HL-60 (cell line): ENCODE measurements at regions not wholly inside any gene's neighbourhood (a gene's known extent, or its start where the extent isn't known, plus 50 kb on each side); places are given as distances from the start of the nearest gene placed in this dataset.

Experiments
- GABPA ChIP-seq: IDR thresholded peaks from 2 replicates; pipeline ENCODE4 v1.6.1; 2012; ENCODE audit warnings: low read depth
- POLR2AphosphoS5 ChIP-seq: IDR thresholded peaks from 2 replicates; pipeline ENCODE4 v1.6.1; 2012; ENCODE audit warnings: low read depth
- REST ChIP-seq: IDR thresholded peaks from 2 replicates; pipeline ENCODE4 v1.6.1; 2012; ENCODE audit warnings: low read depth; ENCODE audit not compliant: insufficient replicate concordance
- SPI1 ChIP-seq: IDR thresholded peaks from 2 replicates; pipeline ENCODE4 v1.6.1; 2012; ENCODE audit warnings: low read depth, mild to moderate bottlenecking, borderline replicate concordance
- TF ChIP-seq, protein P1 (sequence below): IDR thresholded peaks from one replicate; pipeline ENCODE4 v1.5.1; 2011; ENCODE audit warnings: low read length, control low read depth, inconsistent platforms; ENCODE audit not compliant: insufficient read depth

DNA sequence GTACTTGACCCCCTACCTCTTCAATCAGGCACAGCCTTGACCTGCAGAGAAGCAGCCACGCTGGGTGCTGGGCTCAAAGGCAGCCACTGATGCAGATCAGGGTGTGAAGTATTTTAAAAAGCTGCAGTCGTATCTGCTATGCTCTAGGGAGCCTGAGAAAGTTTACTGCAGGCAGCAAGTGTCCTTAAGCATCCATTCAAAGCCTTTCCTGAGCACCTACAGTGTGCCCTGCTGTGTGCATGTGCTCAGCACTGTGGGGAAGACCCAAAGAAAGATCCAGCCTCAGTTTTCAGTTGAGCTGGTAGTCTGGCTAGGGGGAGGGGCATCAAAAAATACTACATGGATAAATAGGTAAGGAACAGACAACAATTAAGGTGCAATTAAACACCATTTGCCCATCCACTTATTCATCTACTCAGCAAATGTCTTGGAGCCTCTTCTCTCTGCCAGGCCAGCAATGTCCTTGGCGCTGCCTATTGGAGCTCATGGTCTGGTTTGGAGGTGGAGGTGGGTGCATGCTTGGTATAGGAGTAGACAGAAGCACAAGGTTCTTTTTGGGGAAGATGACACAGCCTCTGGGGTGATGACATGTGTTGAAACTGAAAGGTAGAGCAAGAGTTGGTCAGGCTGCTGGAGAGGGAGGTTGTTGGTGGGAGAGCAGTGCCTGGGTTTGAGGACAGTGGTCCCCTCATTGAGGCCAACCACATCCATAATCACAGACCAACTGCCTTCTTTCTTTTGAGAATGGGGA, 85.9 kb upstream of the PRR23C start:
- TF ChIP-seq, protein P1, sequence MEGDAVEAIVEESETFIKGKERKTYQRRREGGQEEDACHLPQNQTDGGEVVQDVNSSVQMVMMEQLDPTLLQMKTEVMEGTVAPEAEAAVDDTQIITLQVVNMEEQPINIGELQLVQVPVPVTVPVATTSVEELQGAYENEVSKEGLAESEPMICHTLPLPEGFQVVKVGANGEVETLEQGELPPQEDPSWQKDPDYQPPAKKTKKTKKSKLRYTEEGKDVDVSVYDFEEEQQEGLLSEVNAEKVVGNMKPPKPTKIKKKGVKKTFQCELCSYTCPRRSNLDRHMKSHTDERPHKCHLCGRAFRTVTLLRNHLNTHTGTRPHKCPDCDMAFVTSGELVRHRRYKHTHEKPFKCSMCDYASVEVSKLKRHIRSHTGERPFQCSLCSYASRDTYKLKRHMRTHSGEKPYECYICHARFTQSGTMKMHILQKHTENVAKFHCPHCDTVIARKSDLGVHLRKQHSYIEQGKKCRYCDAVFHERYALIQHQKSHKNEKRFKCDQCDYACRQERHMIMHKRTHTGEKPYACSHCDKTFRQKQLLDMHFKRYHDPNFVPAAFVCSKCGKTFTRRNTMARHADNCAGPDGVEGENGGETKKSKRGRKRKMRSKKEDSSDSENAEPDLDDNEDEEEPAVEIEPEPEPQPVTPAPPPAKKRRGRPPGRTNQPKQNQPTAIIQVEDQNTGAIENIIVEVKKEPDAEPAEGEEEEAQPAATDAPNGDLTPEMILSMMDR = no peak
- no peak for TF ChIP-seq GABPA
- no peak for TF ChIP-seq POLR2AphosphoS5
- no peak for TF ChIP-seq SPI1
- no peak for TF ChIP-seq REST
